BJ (cell line): ENCODE measurements at regions not wholly inside any gene's neighbourhood (a gene's known extent, or its start where the extent isn't known, plus 50 kb on each side); places are given as distances from the start of the nearest gene placed in this dataset.

Experiments used
- CTCF ChIA-PET: fragments of 350-600 bp; formaldehyde crosslinking; extraction: SDS; loops from one replicate; lab custom pipeline; 2021; ENCODE audit warnings: antibody characterized with exemption, inconsistent platforms; lab: Yijun Ruan, JAX
- POLR2A ChIA-PET: fragments of 300-600 bp; sonication (Branson Sonifier 250); formaldehyde crosslinking; extraction: SDS; loops from one replicate; lab custom pipeline; 2021; ENCODE audit warnings: antibody characterized with exemption; lab: Charles Lee
- DNase-seq: peaks from one replicate; pipeline ENCODE4 v3.0.0-alpha.2; 2011; ENCODE audit warnings: low read depth
- H3K27me3 ChIP-seq: 2 replicates; pipeline ENCODE4 v1.6.0; 2011; ENCODE audit warnings: low read length; ENCODE audit not compliant: control insufficient read depth, insufficient read depth
- H3K36me3 ChIP-seq: 2 replicates; pipeline ENCODE4 v1.5.1; 2011; ENCODE audit warnings: low read length; ENCODE audit not compliant: control insufficient read depth, insufficient read depth
- H3K4me3 ChIP-seq: 2 replicates; pipeline ENCODE4 v1.5.1; 2011; ENCODE audit warnings: low read depth, mild to moderate bottlenecking, control low read depth, low read length
- CTCF ChIP-seq: IDR thresholded peaks from 2 replicates; pipeline ENCODE4 v1.5.1; 2011; ENCODE audit warnings: low read depth, mild to moderate bottlenecking, control low read depth, inconsistent platforms, low read length, moderate library complexity; ENCODE audit not compliant: insufficient read depth

DNA sequence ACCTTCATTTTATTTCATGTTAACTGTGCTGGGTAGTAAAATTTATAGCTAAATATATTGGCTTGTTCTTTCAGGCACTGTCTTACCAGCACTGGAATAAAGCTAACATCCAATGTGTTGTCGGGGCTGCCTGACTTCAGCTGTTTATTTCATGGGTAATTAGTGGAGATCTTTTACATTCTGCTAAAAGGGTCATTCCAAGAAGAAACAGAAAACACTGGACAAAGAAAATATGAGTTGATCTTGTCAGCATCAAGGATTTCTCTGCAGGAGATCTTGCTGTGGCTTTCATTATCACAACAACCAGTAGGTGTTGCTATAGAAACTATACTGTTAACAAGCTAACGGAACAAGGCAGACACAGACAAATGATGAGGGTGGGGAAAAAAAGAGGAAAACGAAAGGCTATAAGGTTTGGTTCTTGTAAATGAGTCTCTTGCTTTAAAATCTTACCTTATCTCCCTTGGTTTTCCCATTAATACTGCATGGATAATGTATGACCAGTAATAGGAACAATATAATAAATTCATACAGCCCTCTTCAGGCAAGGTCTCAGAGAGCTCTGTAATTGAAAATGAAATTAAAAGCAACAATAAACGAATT, 206.8 kb downstream of the SIM1 start:
- peak; percentile 32; the same call in 1 of the 2 replicates for TF ChIP-seq CTCF
- ChIA-PET CTCF (interaction anchor here (0.6 to 1.3 kb wide), 5 partner anchors 58 to 203 kb away, joined by 3 to 4 read pairs (median 3); no protein-coding TSS in a partner anchor), POLR2A (interaction anchor here (0.7 to 1.0 kb wide), 3 partner anchors 12 to 29 kb away, joined by 3 to 5 read pairs (median 4); no protein-coding TSS in a partner anchor)
- H3K4me3 ChIP-seq = no peak overlapping the region
- H3K27me3 ChIP-seq = no peaks in the 10 kb centered on the region
- no peak for DNase-seq
- H3K36me3 ChIP-seq = no peaks in the 10 kb centered on the region

GRCh38 chr6:100255701-100256100, 209.0 kb downstream of the SIM1 start:
- no peak for TF ChIP-seq CTCF
- H3K4me3 ChIP-seq = no peak overlapping the region
- no peaks in the 10 kb centered on the region for H3K27me3 ChIP-seq
- ChIA-PET POLR2A (no interaction called here), CTCF (no interaction called here)
- no peak for DNase-seq
- H3K36me3 ChIP-seq = no peaks in the 10 kb centered on the region

- Histone ChIP-seq H3K36me3 (no peaks in the 10 kb centered on the region), H3K4me3 (no peak overlapping the region), H3K27me3 (no peaks in the 10 kb centered on the region)
- CTCF ChIA-PET = interaction anchor here (1.1 kb wide), 1 partner anchor 12 kb away, joined by 3 read pairs; no protein-coding TSS in a partner anchor
- TF ChIP-seq CTCF = no peak
- no peak for DNase-seq
- POLR2A ChIA-PET = no interaction called here
Measured at GRCh38 chr6:100247123-100247522, 217.6 kb downstream of the SIM1 start.

DNA sequence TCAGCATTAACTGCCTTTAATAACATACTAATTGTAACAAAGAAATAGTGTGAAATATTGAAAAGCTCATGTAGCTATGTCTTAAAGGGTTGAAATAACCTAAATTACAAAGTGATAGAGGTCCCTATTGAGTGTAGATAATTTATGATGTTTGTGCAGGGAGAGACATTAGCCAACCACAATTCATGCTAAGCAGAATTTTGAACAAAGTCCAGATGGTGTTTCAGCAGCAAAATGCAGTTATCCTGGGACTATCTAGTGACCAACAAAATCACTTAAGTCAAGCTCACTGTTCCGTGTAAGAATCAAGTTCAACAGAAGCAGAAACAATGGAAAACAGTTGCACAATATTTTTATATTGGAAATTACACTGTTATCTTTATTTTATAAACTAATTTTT, 218.5 kb downstream of the SIM1 start:
- POLR2A ChIA-PET = interaction anchor here (0.6 kb wide), 1 partner anchor 11 kb away, joined by 5 read pairs; no protein-coding TSS in a partner anchor
- H3K4me3 ChIP-seq = no peak overlapping the region
- CTCF ChIA-PET = no interaction called here
- DNase-seq = peak; percentile 57
- H3K27me3 ChIP-seq = no peaks in the 10 kb centered on the region
- H3K36me3 ChIP-seq = no peaks in the 10 kb centered on the region
- no peak for TF ChIP-seq CTCF

- ChIA-PET CTCF (no interaction called here), POLR2A (no interaction called here)
- DNase-seq = no peak
- Histone ChIP-seq H3K27me3 (no peaks in the 10 kb centered on the region), H3K4me3 (no peak overlapping the region), H3K36me3 (no peaks in the 10 kb centered on the region)
- TF ChIP-seq CTCF = no peak
Measured at GRCh38 chr6:100240798-100241197, 223.9 kb downstream of the SIM1 start.
